ENCODE measurements at regions not wholly inside any gene's neighbourhood (a gene's known extent, or its start where the extent isn't known, plus 50 kb on each side); places are given as distances from the start of the nearest gene placed in this dataset.

DNA sequence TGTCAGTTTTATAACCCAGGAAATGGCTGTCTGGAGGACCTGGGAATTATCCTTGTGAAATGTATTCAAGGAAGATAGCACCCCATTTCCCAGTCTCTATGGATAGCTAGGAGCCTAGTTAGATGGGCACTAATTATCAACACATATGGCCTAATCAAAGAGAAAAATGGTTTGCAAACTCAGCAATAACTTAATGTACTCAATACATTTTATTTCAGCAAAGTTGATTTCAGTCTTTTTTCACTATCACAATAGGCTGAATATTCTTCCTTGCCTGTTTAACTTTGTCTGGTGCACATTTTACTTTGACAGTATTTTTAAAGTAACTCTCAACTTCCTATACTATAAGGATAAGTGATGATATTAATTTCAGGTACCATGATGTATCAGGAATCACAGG lies 756.3 kb downstream of the CCDC85A start:
- Histone ChIP-seq H3K4me1 (ENCODE audit: low read depth) (no peaks in the 10 kb centered on the region), H3K36me3 (ENCODE audit: low read depth) (no peaks in the 10 kb centered on the region), H3K4me3 (no peak overlapping the region), H3K9me3 (no peaks in the 10 kb centered on the region)
- intact Hi-C loops (cut with DNase I, micrococcal nuclease), result no loop called here
- ATAC-seq (no peak), DNase-seq (no peak)
- no peak for TF ChIP-seq CTCF (IDR thresholded peaks at IDR 0.05)

GRCh38 chr2:56952871-56953270 lies 769.1 kb downstream of the CCDC85A start:
- no peaks in the 10 kb centered on the region for H3K4me1 ChIP-seq (ENCODE audit: low read depth)

DNA sequence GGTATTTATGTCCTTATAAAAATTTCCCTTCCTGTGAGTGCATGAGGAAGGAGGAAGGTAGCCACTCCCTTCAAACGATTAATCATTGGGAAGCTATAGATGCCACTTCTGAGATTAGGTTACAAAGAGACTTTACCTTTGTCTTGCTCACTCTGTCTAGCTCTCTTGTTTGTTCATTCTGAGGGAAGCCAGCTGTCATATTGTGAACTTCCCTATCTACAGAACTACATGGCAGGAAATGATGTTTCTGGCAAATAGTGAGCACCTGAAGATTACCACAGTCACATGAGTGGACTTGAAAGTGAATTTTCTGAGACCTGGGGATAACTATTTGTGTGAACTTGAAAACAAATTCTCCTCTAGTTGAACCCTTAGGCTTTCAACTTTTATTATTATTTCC lies 776.8 kb downstream of the CCDC85A start:
- no peak for TF ChIP-seq CTCF (IDR thresholded peaks at IDR 0.05)
- no peaks in the 10 kb centered on the region for H3K4me1 ChIP-seq (ENCODE audit: low read depth)
- ATAC-seq (no peak), DNase-seq (no peak)
- intact Hi-C loops (cut with DNase I, micrococcal nuclease), result no loop called here
- H3K4me3 ChIP-seq, result no peak overlapping the region
- no peaks in the 10 kb centered on the region for H3K36me3 ChIP-seq (ENCODE audit: low read depth)
- peaks cover 13% of the 10 kb centered on the region for H3K9me3 ChIP-seq

More at GRCh38 chr2:56952871-56953270, 769.1 kb downstream of the CCDC85A start:
- intact Hi-C loops (cut with DNase I, micrococcal nuclease), result no loop called here
- Histone ChIP-seq H3K36me3 (ENCODE audit: low read depth) (no peaks in the 10 kb centered on the region), H3K4me3 (no peak overlapping the region), H3K9me3 (peaks cover 11% of the 10 kb centered on the region)
- DNase-seq, result no peak
- TF ChIP-seq CTCF (IDR thresholded peaks at IDR 0.05), result no peak
- ATAC-seq, result no peak

DNA sequence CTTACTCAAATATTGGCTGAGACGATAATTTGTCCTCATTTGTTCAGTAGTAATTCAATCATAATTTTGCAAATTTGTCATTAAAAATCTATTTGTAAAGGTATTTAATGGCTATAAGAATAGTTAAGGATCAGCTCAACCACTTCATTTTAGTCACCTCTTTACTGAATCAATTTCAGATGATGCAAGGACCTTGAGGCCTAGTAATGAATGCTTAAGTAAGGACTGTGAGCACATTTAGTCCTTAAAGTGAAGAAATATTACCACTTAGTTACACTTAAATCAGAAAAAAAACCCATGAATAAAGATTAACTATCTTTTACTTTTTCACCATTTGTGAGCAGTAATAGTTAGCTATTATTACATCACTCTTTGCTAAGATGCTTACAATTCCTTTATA lies 778.9 kb downstream of the CCDC85A start:
- no peaks in the 10 kb centered on the region for H3K36me3 ChIP-seq (ENCODE audit: low read depth)
- H3K9me3 ChIP-seq, result peaks cover 13% of the 10 kb centered on the region
- no peaks in the 10 kb centered on the region for H3K4me1 ChIP-seq (ENCODE audit: low read depth)
- ATAC-seq (no peak), DNase-seq (no peak)
- intact Hi-C loops (cut with DNase I, micrococcal nuclease), result no loop called here
- no peak for TF ChIP-seq CTCF (IDR thresholded peaks at IDR 0.05)
- no peak overlapping the region for H3K4me3 ChIP-seq

GRCh38 chr2:56969513-56969912 lies 785.7 kb downstream of the CCDC85A start:
- no peak for ATAC-seq
- Histone ChIP-seq H3K36me3 (ENCODE audit: low read depth) (no peaks in the 10 kb centered on the region), H3K9me3 (no peaks in the 10 kb centered on the region), H3K4me3 (no peak overlapping the region), H3K4me1 (ENCODE audit: low read depth) (no peaks in the 10 kb centered on the region)
- DNase-seq, result no peak
- no peak for TF ChIP-seq CTCF (IDR thresholded peaks at IDR 0.05)
- intact Hi-C loops (cut with DNase I, micrococcal nuclease), result no loop called here

DNA sequence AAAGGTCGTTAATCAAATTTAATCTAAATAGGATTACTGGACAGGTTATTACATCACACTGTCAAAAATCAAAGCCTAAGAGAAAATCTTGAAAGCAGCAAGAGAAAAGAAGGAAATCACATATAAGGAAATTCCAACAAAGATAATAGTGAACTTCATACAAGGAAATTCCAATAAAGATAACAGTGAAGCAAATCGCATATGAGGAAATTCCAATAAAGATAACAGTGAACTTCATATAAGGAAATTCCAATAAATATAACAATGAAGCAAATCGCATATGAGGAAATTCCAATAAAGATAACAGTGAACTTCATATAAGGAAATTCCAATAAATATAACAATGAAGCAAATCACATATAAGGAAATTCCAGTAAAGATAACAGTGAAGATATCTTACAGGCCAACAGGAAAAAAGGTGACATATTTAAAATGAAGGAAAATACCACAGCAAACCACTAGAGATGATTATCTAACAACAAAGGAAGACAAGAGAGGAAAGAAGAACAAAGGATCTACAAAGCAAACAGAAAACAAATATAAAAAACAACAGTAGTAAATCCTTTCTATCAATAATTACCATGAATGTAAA lies 787.7 kb downstream of the CCDC85A start:
- H3K36me3 ChIP-seq (ENCODE audit: low read depth), result no peaks in the 10 kb centered on the region
- peak; percentile 17 for TF ChIP-seq CTCF (IDR thresholded peaks at IDR 0.05)
- no peak for DNase-seq
- H3K9me3 ChIP-seq, result no peaks in the 10 kb centered on the region
- H3K4me3 ChIP-seq, result no peak overlapping the region
- peak; percentile 85 for ATAC-seq
- intact Hi-C loops (cut with DNase I, micrococcal nuclease), result no loop called here
- no peaks in the 10 kb centered on the region for H3K4me1 ChIP-seq (ENCODE audit: low read depth)
